ENCODE measurements at regions not wholly inside any gene's neighbourhood (a gene's known extent, or its start where the extent isn't known, plus 50 kb on each side); places are given as distances from the start of the nearest gene placed in this dataset.

GRCh38 chr13:58721273-58721672 lies 1089.7 kb downstream of the PCDH17 start:
- Mint-ChIP-seq H3K9me3 (peaks cover 6 to 12% of the 10 kb centered on the region in 2 donors), H3K27me3 (ENCODE audit: low read depth in 2 of 2) (no peaks in the 10 kb centered on the region), H3K4me3 (no peak overlapping the region), H3K27ac (no peak overlapping the region), H3K4me1 (no peaks in the 10 kb centered on the region), H3K36me3 (no peaks in the 10 kb centered on the region)
- Histone ChIP-seq H3K4me3 (ENCODE audit: low read length) (no peak overlapping the region), H3K27ac (ENCODE audit: low read length) (no peak overlapping the region), H3K27me3 (ENCODE audit: control insufficient read depth, insufficient read depth, low read length) (no peaks in the 10 kb centered on the region), H3K9me3 (ENCODE audit: control insufficient read depth, insufficient read depth, low read length) (no peaks in the 10 kb centered on the region), H3K4me1 (ENCODE audit: control insufficient read depth, insufficient read depth, low read length) (no peaks in the 10 kb centered on the region), H3K36me3 (ENCODE audit: control insufficient read depth, insufficient read depth, low read length) (no peaks in the 10 kb centered on the region)
- DNase-seq (no peak), ATAC-seq (no peak)
- WGBS (ENCODE audit: insufficient coverage) = no CpG with 5 or more reads among the region's 1 CpG
- TF ChIP-seq, protein P1, sequence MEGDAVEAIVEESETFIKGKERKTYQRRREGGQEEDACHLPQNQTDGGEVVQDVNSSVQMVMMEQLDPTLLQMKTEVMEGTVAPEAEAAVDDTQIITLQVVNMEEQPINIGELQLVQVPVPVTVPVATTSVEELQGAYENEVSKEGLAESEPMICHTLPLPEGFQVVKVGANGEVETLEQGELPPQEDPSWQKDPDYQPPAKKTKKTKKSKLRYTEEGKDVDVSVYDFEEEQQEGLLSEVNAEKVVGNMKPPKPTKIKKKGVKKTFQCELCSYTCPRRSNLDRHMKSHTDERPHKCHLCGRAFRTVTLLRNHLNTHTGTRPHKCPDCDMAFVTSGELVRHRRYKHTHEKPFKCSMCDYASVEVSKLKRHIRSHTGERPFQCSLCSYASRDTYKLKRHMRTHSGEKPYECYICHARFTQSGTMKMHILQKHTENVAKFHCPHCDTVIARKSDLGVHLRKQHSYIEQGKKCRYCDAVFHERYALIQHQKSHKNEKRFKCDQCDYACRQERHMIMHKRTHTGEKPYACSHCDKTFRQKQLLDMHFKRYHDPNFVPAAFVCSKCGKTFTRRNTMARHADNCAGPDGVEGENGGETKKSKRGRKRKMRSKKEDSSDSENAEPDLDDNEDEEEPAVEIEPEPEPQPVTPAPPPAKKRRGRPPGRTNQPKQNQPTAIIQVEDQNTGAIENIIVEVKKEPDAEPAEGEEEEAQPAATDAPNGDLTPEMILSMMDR (IDR thresholded peaks at IDR 0.05) = no peak
- intact Hi-C loops (cut with micrococcal nuclease) = no loop called here

DNA sequence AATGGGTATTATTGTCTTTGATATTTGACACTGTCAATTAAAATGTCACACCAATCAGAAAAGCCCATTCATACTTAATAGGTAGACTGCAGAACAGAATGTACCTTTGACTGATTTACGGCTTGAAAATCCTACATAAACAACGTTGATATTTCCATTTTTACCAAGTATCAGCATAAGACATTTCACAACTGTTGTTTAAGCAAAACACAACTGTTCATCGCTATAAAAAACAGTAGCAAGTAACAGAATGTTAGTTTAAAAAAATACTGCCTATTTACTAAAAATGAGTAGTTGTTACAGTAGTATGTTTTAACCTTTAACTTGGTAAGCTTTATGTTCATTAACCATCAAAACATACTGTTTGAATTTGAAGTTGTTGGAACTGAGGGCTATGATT lies 1096.6 kb downstream of the PCDH17 start:
- Mint-ChIP-seq H3K27me3 (ENCODE audit: low read depth in 2 of 2) (no peaks in the 10 kb centered on the region), H3K4me3 (no peak overlapping the region), H3K36me3 (no peaks in the 10 kb centered on the region), H3K4me1 (no peaks in the 10 kb centered on the region), H3K9me3 (peaks cover 7 to 13% of the 10 kb centered on the region in 2 donors), H3K27ac (no peak overlapping the region)
- Histone ChIP-seq H3K36me3 (ENCODE audit: control insufficient read depth, insufficient read depth, low read length) (no peaks in the 10 kb centered on the region), H3K27me3 (ENCODE audit: control insufficient read depth, insufficient read depth, low read length) (no peaks in the 10 kb centered on the region), H3K9me3 (ENCODE audit: control insufficient read depth, insufficient read depth, low read length) (peaks cover 3% of the 10 kb centered on the region), H3K4me1 (ENCODE audit: control insufficient read depth, insufficient read depth, low read length) (no peaks in the 10 kb centered on the region), H3K27ac (ENCODE audit: low read length) (no peak overlapping the region), H3K4me3 (ENCODE audit: low read length) (no peak overlapping the region)
- ATAC-seq (no peak), DNase-seq (no peak)
- 50% methylated on average over 2 of the region's 3 CpGs for WGBS (ENCODE audit: insufficient coverage)
- TF ChIP-seq, protein P1 (IDR thresholded peaks at IDR 0.05) = no peak
- intact Hi-C loops (cut with micrococcal nuclease) = no loop called here

DNA sequence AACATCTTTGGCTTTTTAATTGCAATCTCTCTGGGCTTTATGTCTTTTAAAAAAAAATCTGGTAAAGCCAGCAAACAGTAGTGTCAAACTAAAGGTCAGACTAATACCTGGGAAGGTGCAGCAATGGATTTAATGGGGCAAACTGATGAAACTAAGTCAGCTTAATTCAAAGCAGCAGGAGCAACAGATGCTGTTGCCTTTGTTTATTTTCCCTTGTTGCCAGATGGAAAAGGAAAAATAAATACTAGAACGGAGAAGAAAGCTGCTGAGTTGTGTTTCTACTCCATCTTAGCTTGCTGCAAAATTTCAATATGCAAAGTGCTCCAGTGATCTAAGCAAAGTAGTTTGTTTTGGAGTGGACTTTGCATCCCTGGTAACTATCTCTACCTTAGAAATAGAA lies 1097.8 kb downstream of the PCDH17 start:
- H3K9me3 Mint-ChIP-seq = peaks cover 7 to 11% of the 10 kb centered on the region in 2 donors
- H3K27ac ChIP-seq (ENCODE audit: low read length) = no peak overlapping the region
- H3K36me3 Mint-ChIP-seq = no peaks in the 10 kb centered on the region
- DNase-seq (no peak), ATAC-seq (no peak)
- TF ChIP-seq, protein P1 (IDR thresholded peaks at IDR 0.05) = no peak
- no peaks in the 10 kb centered on the region for H3K4me1 ChIP-seq (ENCODE audit: control insufficient read depth, insufficient read depth, low read length)
- no peak overlapping the region for H3K4me3 ChIP-seq (ENCODE audit: low read length)
- H3K9me3 ChIP-seq (ENCODE audit: control insufficient read depth, insufficient read depth, low read length) = peaks cover 3% of the 10 kb centered on the region
- H3K27me3 ChIP-seq (ENCODE audit: control insufficient read depth, insufficient read depth, low read length) = no peaks in the 10 kb centered on the region
- intact Hi-C loops (cut with micrococcal nuclease) = no loop called here
- no peak overlapping the region for H3K27ac Mint-ChIP-seq
- H3K4me3 Mint-ChIP-seq = no peak overlapping the region
- H3K4me1 Mint-ChIP-seq = no peaks in the 10 kb centered on the region
- H3K27me3 Mint-ChIP-seq (ENCODE audit: low read depth in 2 of 2) = no peaks in the 10 kb centered on the region
- no peaks in the 10 kb centered on the region for H3K36me3 ChIP-seq (ENCODE audit: control insufficient read depth, insufficient read depth, low read length)
- WGBS (ENCODE audit: insufficient coverage) = 55% methylated on average over 1 of the region's 1 CpG

- Histone ChIP-seq H3K27ac (ENCODE audit: low read length) (no peak overlapping the region), H3K36me3 (ENCODE audit: control insufficient read depth, insufficient read depth, low read length) (no peaks in the 10 kb centered on the region), H3K4me1 (ENCODE audit: control insufficient read depth, insufficient read depth, low read length) (no peaks in the 10 kb centered on the region), H3K4me3 (ENCODE audit: low read length) (no peak overlapping the region), H3K9me3 (ENCODE audit: control insufficient read depth, insufficient read depth, low read length) (no peaks in the 10 kb centered on the region), H3K27me3 (ENCODE audit: control insufficient read depth, insufficient read depth, low read length) (no peaks in the 10 kb centered on the region)
- Mint-ChIP-seq H3K27ac (no peak overlapping the region), H3K36me3 (peaks cover 8% of the 10 kb centered on the region), H3K9me3 (peaks cover 13 to 22% of the 10 kb centered on the region in 2 donors), H3K27me3 (ENCODE audit: low read depth in 2 of 2) (no peaks in the 10 kb centered on the region), H3K4me1 (no peaks in the 10 kb centered on the region), H3K4me3 (no peak overlapping the region)
- intact Hi-C loops (cut with micrococcal nuclease) = no loop called here
- TF ChIP-seq, protein P1 (IDR thresholded peaks at IDR 0.05) = no peak
- ATAC-seq (no peak), DNase-seq (no peak)
- 88% methylated on average over 1 of the region's 1 CpG for WGBS (ENCODE audit: insufficient coverage)
These were observed 1113.1 kb downstream of the PCDH17 start for GRCh38 chr13:58744686-58745085.
